ENCODE measurements at regions not wholly inside any gene's neighbourhood (a gene's known extent, or its start where the extent isn't known, plus 50 kb on each side); places are given as distances from the start of the nearest gene placed in this dataset.

- TF ChIP-seq SIN3A (IDR thresholded peaks at IDR 0.05; ENCODE audit: borderline replicate concordance, insufficient read depth, low read depth, low read length) (no peak), CTCF (IDR thresholded peaks at IDR 0.05) (no peak), TCF7L2 (IDR thresholded peaks at IDR 0.05; ENCODE audit: low read depth, low read length) (no peak)
These were observed 164.9 kb downstream of the TXNL1 start for GRCh38 chr18:56473400-56474024.

Measured in Panc1 (cell line).